SK-N-SH (cell line): ENCODE measurements at regions not wholly inside any gene's neighbourhood (a gene's known extent, or its start where the extent isn't known, plus 50 kb on each side); places are given as distances from the start of the nearest gene placed in this dataset.

ENCODE experiments used
- CTCF ChIA-PET: fragments of 300-600, 350-600 bp; formaldehyde crosslinking; extraction: SDS; loops from one replicate; lab custom pipeline; 2021; lab: Yijun Ruan, JAX
- POLR2A ChIA-PET: fragments of 350-600 bp; sonication (Branson Sonifier 250); formaldehyde crosslinking; extraction: SDS; loops from one replicate; lab custom pipeline; 2020; ENCODE audit warnings: antibody characterized with exemption, inconsistent platforms; lab: Yijun Ruan, JAX
- DNase-seq: peaks from one replicate; pipeline ENCODE4 v3.0.0; 2012
- H2AFZ ChIP-seq: fragments of 200-600 bp; sonication (generic); 2 replicates; pipeline ENCODE4 v1.8.1; 2016; ENCODE audit warnings: antibody characterized with exemption, mild to moderate bottlenecking, low read depth
- H3F3A ChIP-seq: fragments of 200-600 bp; sonication (generic); replicated peaks from 2 replicates; pipeline ENCODE3; 2016; ENCODE audit warnings: antibody characterized with exemption, mild to moderate bottlenecking; ENCODE audit not compliant: insufficient read depth
- H3K27ac ChIP-seq, 2 experiments: fragments of 200-500 bp in 1 of 2; fragments of 200-600 bp in 1 of 2; sonication (Bioruptor generic) in 1 of 2; sonication (generic), shearing (Covaris generic) in 1 of 2; 2 replicates each; pipeline versions ENCODE4 v1.5.1 to v1.6.1; 2014 to 2016; ENCODE audit warnings: low read depth in 2 of 2, inconsistent platforms in 1 of 2, low read length in 1 of 2, mild to moderate bottlenecking in 1 of 2, mixed read lengths in 1 of 2
- H3K27me3 ChIP-seq: fragments of 200-600 bp; sonication (generic), shearing (Covaris generic); 2 replicates; pipeline ENCODE4 v1.6.1; 2016; ENCODE audit warnings: mixed run types; ENCODE audit not compliant: insufficient read depth
- H3K36me3 ChIP-seq, 2 experiments: fragments of 200-500 bp in 1 of 2; fragments of 200-600 bp in 1 of 2; sonication (Bioruptor generic) in 1 of 2; sonication (generic) in 1 of 2; replicated peaks in 1 of 2; 2 replicates each; pipeline versions ENCODE3 to v1.5.1; 2014 to 2016; ENCODE audit warnings: low read length in 1 of 2, mild to moderate bottlenecking in 1 of 2; ENCODE audit not compliant: insufficient read depth in 2 of 2, control insufficient read depth in 1 of 2
- H3K4me1 ChIP-seq, 2 experiments: fragments of 200-500 bp in 1 of 2; fragments of 200-600 bp in 1 of 2; sonication (Bioruptor generic) in 1 of 2; sonication (generic), shearing (Covaris generic) in 1 of 2; 2 replicates each; pipeline versions ENCODE4 v1.5.1 to v1.6.1; 2014 to 2016; ENCODE audit warnings: low read depth in 1 of 2, low read length in 1 of 2, mixed run types in 1 of 2; ENCODE audit not compliant: insufficient read depth in 2 of 2, control insufficient read depth in 1 of 2
- H3K4me2 ChIP-seq: fragments of 200-600 bp; sonication (generic), shearing (Covaris generic); 2 replicates; pipeline ENCODE4 v1.6.1; 2017; ENCODE audit warnings: mixed run types
- H3K4me3 ChIP-seq, 2 experiments: fragments of 200-500 bp in 1 of 2; fragments of 200-600 bp in 1 of 2; sonication (Bioruptor generic) in 1 of 2; sonication (generic), shearing (Covaris generic) in 1 of 2; 2 replicates each; pipeline versions ENCODE4 v1.5.1 to v1.8.1; 2014 to 2016; ENCODE audit warnings: low read depth in 2 of 2, inconsistent platforms in 1 of 2, low read length in 1 of 2, mild to moderate bottlenecking in 1 of 2, mixed read lengths in 1 of 2, moderate library complexity in 1 of 2
- H3K79me2 ChIP-seq: fragments of 200-600 bp; sonication (generic); 2 replicates; pipeline ENCODE4 v1.8.1; 2017; ENCODE audit warnings: mild to moderate bottlenecking; ENCODE audit not compliant: insufficient read depth
- H3K9ac ChIP-seq: fragments of 200-600 bp; sonication (generic); 2 replicates; pipeline ENCODE4 v1.6.1; 2017; ENCODE audit warnings: mixed run types
- H3K9me2 ChIP-seq: fragments of 200-600 bp; sonication (generic); 2 replicates; pipeline ENCODE4 v1.6.1; 2017; ENCODE audit warnings: mixed run types
- H3K9me3 ChIP-seq: fragments of 200-600 bp; sonication (generic); 2 replicates; pipeline ENCODE4 v1.6.1; 2017; ENCODE audit warnings: mixed run types, mild to moderate bottlenecking, moderate library complexity
- H4K20me1 ChIP-seq: fragments of 200-600 bp; sonication (generic); 2 replicates; pipeline ENCODE4 v1.6.1; 2017; ENCODE audit warnings: mild to moderate bottlenecking, mixed run types; ENCODE audit not compliant: insufficient read depth
- CHD2 ChIP-seq: fragments of 150-350 bp; IDR thresholded peaks from 2 replicates; pipeline ENCODE4 v1.6.1; 2018; ENCODE audit warnings: low read length; ENCODE audit not compliant: partially characterized antibody
- CTCF ChIP-seq: fragments of 200-600 bp; sonication (generic); IDR thresholded peaks from 2 replicates; pipeline ENCODE4 v1.6.1; 2017; ENCODE audit warnings: antibody characterized with exemption, mild to moderate bottlenecking, moderate library complexity
- ELF1 ChIP-seq: IDR thresholded peaks from 2 replicates; pipeline ENCODE4 v1.4.0; 2012
- EP300 ChIP-seq, 2 experiments: IDR thresholded peaks; 2 replicates each; pipeline versions ENCODE4 v1.4.0 to v1.6.1; 2012; ENCODE audit warnings: borderline replicate concordance in 1 of 2, low read depth in 1 of 2, low read length in 1 of 2
- EZH2phosphoT487 ChIP-seq: fragments of 200-600 bp; sonication (generic); IDR thresholded peaks from 2 replicates; pipeline ENCODE4 v1.6.1; 2017; ENCODE audit warnings: low read depth, mixed run types, mild to moderate bottlenecking, antibody characterized with exemption, moderate library complexity, borderline replicate concordance
- FOSL2 ChIP-seq: IDR thresholded peaks from 2 replicates; pipeline ENCODE4 v1.4.0; 2012; ENCODE audit warnings: low read depth, mild to moderate bottlenecking, moderate library complexity, borderline replicate concordance
- FOXM1 ChIP-seq: IDR thresholded peaks from 2 replicates; pipeline ENCODE4 v1.4.0; 2012; ENCODE audit warnings: low read depth, mild to moderate bottlenecking
- GABPA ChIP-seq: IDR thresholded peaks from 2 replicates; pipeline ENCODE4 v1.4.0; 2012; ENCODE audit warnings: low read depth, mild to moderate bottlenecking
- GATA2 ChIP-seq: sonication (generic); formaldehyde crosslinking; IDR thresholded peaks from 2 replicates; pipeline ENCODE4 v1.5.0; 2020; ENCODE audit warnings: mild to moderate bottlenecking, missing genetic modification reagents
- IRF3 ChIP-seq: fragments of 150-350 bp; IDR thresholded peaks from 2 replicates; pipeline ENCODE4 v1.6.1; 2016; ENCODE audit warnings: mild to moderate bottlenecking, low read depth, low read length
- MXI1 ChIP-seq: IDR thresholded peaks from 2 replicates; pipeline ENCODE4 v1.6.1; 2012; ENCODE audit warnings: mild to moderate bottlenecking, low read depth, low read length, improper control_type of control experiment
- NFIC ChIP-seq: IDR thresholded peaks from 2 replicates; pipeline ENCODE4 v1.4.0; 2012; ENCODE audit warnings: borderline replicate concordance
- RCOR1 ChIP-seq: fragments of 150-350 bp; IDR thresholded peaks from 2 replicates; pipeline ENCODE4 v1.6.1; 2017; ENCODE audit warnings: antibody characterized with exemption, low read length
- RXRA ChIP-seq: IDR thresholded peaks from 2 replicates; pipeline ENCODE4 v1.4.0; 2012; ENCODE audit warnings: low read depth, mild to moderate bottlenecking, borderline replicate concordance
- USF2 ChIP-seq: fragments of 150-350 bp; IDR thresholded peaks from 2 replicates; pipeline ENCODE4 v1.6.1; 2017; ENCODE audit warnings: antibody characterized with exemption, low read length, low read depth, borderline replicate concordance
- WGBS: methylation state at CpG from one replicate; pipeline ENCODE4 v1.1.6; 2017; ENCODE audit warnings: low lambda C conversion rate; 5-methylcytosine and 5-hydroxymethylcytosine counted together
- TF ChIP-seq, protein P1 (sequence below): IDR thresholded peaks from 2 replicates; pipeline ENCODE4 v1.4.0; 2012; ENCODE audit warnings: low read depth
- TF ChIP-seq, protein P2 (sequence below): IDR thresholded peaks from 2 replicates; pipeline ENCODE4 v1.6.1; 2012; ENCODE audit warnings: mild to moderate bottlenecking, low read depth, low read length, moderate library complexity

- peaks cover 14% of the 10 kb centered on the region; the same call in 1 of the 2 replicates for H4K20me1 ChIP-seq
- no peak overlapping the region for H3K4me3 ChIP-seq
- H3F3A ChIP-seq: peaks cover 3% of the 10 kb centered on the region
- 90% methylated on average over 2 of the region's 9 CpGs for WGBS
- no peaks in the 10 kb centered on the region for H3K27me3 ChIP-seq
- CTCF ChIA-PET: no interaction called here
- peaks cover 0 to 6% of the 10 kb centered on the region in 2 experiments; a peak in 1 of 4 replicates for H3K4me1 ChIP-seq
- H3K79me2 ChIP-seq: peaks cover 38% of the 10 kb centered on the region
- POLR2A ChIA-PET: no interaction called here
- TF ChIP-seq, protein P1, sequence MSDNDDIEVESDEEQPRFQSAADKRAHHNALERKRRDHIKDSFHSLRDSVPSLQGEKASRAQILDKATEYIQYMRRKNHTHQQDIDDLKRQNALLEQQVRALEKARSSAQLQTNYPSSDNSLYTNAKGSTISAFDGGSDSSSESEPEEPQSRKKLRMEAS: no peak
- no peak for TF ChIP-seq GABPA
- no peak for TF ChIP-seq FOXM1
- no peak for TF ChIP-seq ELF1
- no peak for TF ChIP-seq RXRA
- no peak for TF ChIP-seq EZH2phosphoT487
- no peaks in the 10 kb centered on the region for H3K9me3 ChIP-seq
- no peaks in the 10 kb centered on the region for H3K9me2 ChIP-seq
- no peak overlapping the region for H3K4me2 ChIP-seq
- no peak overlapping the region for H3K27ac ChIP-seq
- H2AFZ ChIP-seq: no peak overlapping the region
- H3K36me3 ChIP-seq: peaks cover 63 to 68% of the 10 kb centered on the region in 2 experiments
- no peak for DNase-seq
- no peak overlapping the region for H3K9ac ChIP-seq
Measured at GRCh38 chr12:124474709-124475108, 92.7 kb downstream of the NCOR2 start.

GRCh38 chr12:124472690-124473279 lies 94.6 kb downstream of the NCOR2 start:
- H3K4me2 ChIP-seq: no peak overlapping the region
- H3K36me3 ChIP-seq: peaks cover 63 to 76% of the 10 kb centered on the region in 2 experiments
- H3K4me1 ChIP-seq: no peaks in the 10 kb centered on the region
- H2AFZ ChIP-seq: no peak overlapping the region
- H3K9me2 ChIP-seq: no peaks in the 10 kb centered on the region
- WGBS: 86% methylated on average over 11 of the region's 14 CpGs
- H3K27me3 ChIP-seq: no peaks in the 10 kb centered on the region
- POLR2A ChIA-PET: no interaction called here
- H3K27ac ChIP-seq: no peak overlapping the region
- no peak for TF ChIP-seq CTCF
- no peak for TF ChIP-seq RCOR1
- TF ChIP-seq MXI1: no peak
- TF ChIP-seq EP300 (IDR thresholded peaks at IDR 0.05; ENCODE audit: borderline replicate concordance in 1 of 2, low read depth in 1 of 2, low read length in 1 of 2): no peak
- no peak for TF ChIP-seq FOXM1
- no peak for TF ChIP-seq NFIC
- no peak for TF ChIP-seq FOSL2
- no peak for TF ChIP-seq CHD2
- no peak for TF ChIP-seq USF2
- TF ChIP-seq, protein P1: no peak
- TF ChIP-seq GATA2 (CRISPR knock-in tag): no peak
- TF ChIP-seq, protein P2, sequence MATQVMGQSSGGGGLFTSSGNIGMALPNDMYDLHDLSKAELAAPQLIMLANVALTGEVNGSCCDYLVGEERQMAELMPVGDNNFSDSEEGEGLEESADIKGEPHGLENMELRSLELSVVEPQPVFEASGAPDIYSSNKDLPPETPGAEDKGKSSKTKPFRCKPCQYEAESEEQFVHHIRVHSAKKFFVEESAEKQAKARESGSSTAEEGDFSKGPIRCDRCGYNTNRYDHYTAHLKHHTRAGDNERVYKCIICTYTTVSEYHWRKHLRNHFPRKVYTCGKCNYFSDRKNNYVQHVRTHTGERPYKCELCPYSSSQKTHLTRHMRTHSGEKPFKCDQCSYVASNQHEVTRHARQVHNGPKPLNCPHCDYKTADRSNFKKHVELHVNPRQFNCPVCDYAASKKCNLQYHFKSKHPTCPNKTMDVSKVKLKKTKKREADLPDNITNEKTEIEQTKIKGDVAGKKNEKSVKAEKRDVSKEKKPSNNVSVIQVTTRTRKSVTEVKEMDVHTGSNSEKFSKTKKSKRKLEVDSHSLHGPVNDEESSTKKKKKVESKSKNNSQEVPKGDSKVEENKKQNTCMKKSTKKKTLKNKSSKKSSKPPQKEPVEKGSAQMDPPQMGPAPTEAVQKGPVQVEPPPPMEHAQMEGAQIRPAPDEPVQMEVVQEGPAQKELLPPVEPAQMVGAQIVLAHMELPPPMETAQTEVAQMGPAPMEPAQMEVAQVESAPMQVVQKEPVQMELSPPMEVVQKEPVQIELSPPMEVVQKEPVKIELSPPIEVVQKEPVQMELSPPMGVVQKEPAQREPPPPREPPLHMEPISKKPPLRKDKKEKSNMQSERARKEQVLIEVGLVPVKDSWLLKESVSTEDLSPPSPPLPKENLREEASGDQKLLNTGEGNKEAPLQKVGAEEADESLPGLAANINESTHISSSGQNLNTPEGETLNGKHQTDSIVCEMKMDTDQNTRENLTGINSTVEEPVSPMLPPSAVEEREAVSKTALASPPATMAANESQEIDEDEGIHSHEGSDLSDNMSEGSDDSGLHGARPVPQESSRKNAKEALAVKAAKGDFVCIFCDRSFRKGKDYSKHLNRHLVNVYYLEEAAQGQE: no peak
- TF ChIP-seq IRF3: no peak
- no peak overlapping the region for H3K9ac ChIP-seq
- no peak overlapping the region; a peak in 1 of 4 replicates for H3K4me3 ChIP-seq
- H3K9me3 ChIP-seq: no peaks in the 10 kb centered on the region
- H3F3A ChIP-seq: peaks cover 6% of the 10 kb centered on the region
- peaks cover 5% of the 10 kb centered on the region; the same call in 1 of the 2 replicates for H4K20me1 ChIP-seq
- CTCF ChIA-PET: no interaction called here
- no peak for DNase-seq
- H3K79me2 ChIP-seq: peaks cover 35% of the 10 kb centered on the region
